ENCODE measurements at regions not wholly inside any gene's neighbourhood (a gene's known extent, or its start where the extent isn't known, plus 50 kb on each side); places are given as distances from the start of the nearest gene placed in this dataset.

DNA sequence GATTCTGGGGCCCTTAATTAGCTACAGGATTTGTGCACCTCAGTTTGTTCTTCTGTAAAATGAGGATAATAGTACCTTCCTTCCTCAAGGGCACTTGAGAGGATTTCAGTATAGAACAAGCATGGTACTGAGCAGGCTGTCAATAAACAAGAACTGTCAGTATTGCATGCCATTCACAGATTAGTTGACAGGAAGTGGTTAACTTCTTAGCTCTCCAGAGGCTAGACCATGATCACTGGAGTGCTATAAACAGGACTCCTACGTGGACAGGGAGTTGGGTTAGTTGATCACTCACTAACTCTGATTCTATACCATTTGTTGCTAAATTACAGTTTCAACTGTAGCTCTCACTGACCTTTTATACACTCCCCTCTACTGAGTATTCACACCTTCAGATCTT, 126.2 kb upstream of the DAB1 start:
- H4K20me1 ChIP-seq (ENCODE audit: low read depth): no peaks in the 10 kb centered on the region
- H3F3A ChIP-seq (ENCODE audit: low read depth): no peaks in the 10 kb centered on the region
- Mint-ChIP-seq H3K4me1 (peaks cover 6% of the 10 kb centered on the region), H3K9me3 (no peaks in the 10 kb centered on the region), H3K27ac (no peak overlapping the region), H3K27me3 (ENCODE audit: insufficient read depth, low read depth) (peaks cover under 1% of the 10 kb centered on the region), H3K36me3 (no peaks in the 10 kb centered on the region), H3K4me3 (no peak overlapping the region)
- H2AFZ ChIP-seq (replicated peaks): no peak overlapping the region
- H3K4me3 ChIP-seq: no peak overlapping the region
- no peak overlapping the region for H3K4me2 ChIP-seq
- no peak overlapping the region for H3K9ac ChIP-seq
- H3K4me1 ChIP-seq: peaks cover 8% of the 10 kb centered on the region
- H3K27ac ChIP-seq: no peak overlapping the region
- no peaks in the 10 kb centered on the region for H3K79me2 ChIP-seq (ENCODE audit: low read depth)
- no peaks in the 10 kb centered on the region for H3K36me3 ChIP-seq
- no peak for DNase-seq (ENCODE audit: low spot score)
- TF ChIP-seq EZH2phosphoT487 (IDR thresholded peaks at IDR 0.05) (no peak), EZH2 (IDR thresholded peaks at IDR 0.05) (no peak), CTCF (IDR thresholded peaks at IDR 0.05) (no peak)
- H3K9me3 ChIP-seq (ENCODE audit: low read depth): no peaks in the 10 kb centered on the region
- H3K27me3 ChIP-seq: no peaks in the 10 kb centered on the region

GRCh38 chr1:57549300-57549699, 125.4 kb upstream of the DAB1 start:
- TF ChIP-seq EZH2phosphoT487 (IDR thresholded peaks at IDR 0.05): no peak
- no peak for TF ChIP-seq CTCF (IDR thresholded peaks at IDR 0.05)
- TF ChIP-seq EZH2 (IDR thresholded peaks at IDR 0.05): no peak
- Histone ChIP-seq H2AFZ (replicated peaks) (no peak overlapping the region), H3K4me1 (peaks cover 8% of the 10 kb centered on the region), H3F3A (ENCODE audit: low read depth) (no peaks in the 10 kb centered on the region), H3K36me3 (no peaks in the 10 kb centered on the region), H3K79me2 (ENCODE audit: low read depth) (no peaks in the 10 kb centered on the region), H3K4me3 (no peak overlapping the region), H3K9me3 (ENCODE audit: low read depth) (no peaks in the 10 kb centered on the region), H3K27ac (no peak overlapping the region), H3K4me2 (no peak overlapping the region), H3K9ac (no peak overlapping the region), H4K20me1 (ENCODE audit: low read depth) (no peaks in the 10 kb centered on the region), H3K27me3 (no peaks in the 10 kb centered on the region)
- Mint-ChIP-seq H3K27me3 (ENCODE audit: insufficient read depth, low read depth) (peaks cover 2% of the 10 kb centered on the region), H3K9me3 (no peaks in the 10 kb centered on the region), H3K27ac (no peak overlapping the region), H3K4me1 (peaks cover 10% of the 10 kb centered on the region), H3K36me3 (no peaks in the 10 kb centered on the region), H3K4me3 (no peak overlapping the region)
- no peak for DNase-seq (ENCODE audit: low spot score)

GRCh38 chr1:57546549-57547330, 122.9 kb upstream of the DAB1 start:
- Mint-ChIP-seq H3K36me3 (no peaks in the 10 kb centered on the region), H3K9me3 (no peaks in the 10 kb centered on the region), H3K27ac (no peak overlapping the region), H3K4me3 (no peak overlapping the region), H3K27me3 (ENCODE audit: insufficient read depth, low read depth) (peaks cover 2% of the 10 kb centered on the region), H3K4me1 (peaks cover 10% of the 10 kb centered on the region)
- Histone ChIP-seq H3K27me3 (no peaks in the 10 kb centered on the region), H3K9me3 (ENCODE audit: low read depth) (no peaks in the 10 kb centered on the region), H3K79me2 (ENCODE audit: low read depth) (no peaks in the 10 kb centered on the region), H3K4me2 (no peak overlapping the region), H3K27ac (no peak overlapping the region), H3K9ac (no peak overlapping the region), H3F3A (ENCODE audit: low read depth) (no peaks in the 10 kb centered on the region), H3K36me3 (no peaks in the 10 kb centered on the region), H4K20me1 (ENCODE audit: low read depth) (no peaks in the 10 kb centered on the region), H3K4me1 (peaks cover 7% of the 10 kb centered on the region), H2AFZ (replicated peaks) (no peak overlapping the region), H3K4me3 (no peak overlapping the region)
- TF ChIP-seq EZH2phosphoT487 (IDR thresholded peaks at IDR 0.05) (no peak), EZH2 (IDR thresholded peaks at IDR 0.05) (no peak), CTCF (IDR thresholded peaks at IDR 0.05) (no peak)
- DNase-seq (ENCODE audit: low spot score): no peak

Data from neural progenitor cell (in vitro differentiated cells).